GM23248 (cell line): ENCODE measurements at regions not wholly inside any gene's neighbourhood (a gene's known extent, or its start where the extent isn't known, plus 50 kb on each side); places are given as distances from the start of the nearest gene placed in this dataset.

Experiments
- EZH2 ChIP-seq: fragments of 200-600 bp; sonication (generic); IDR thresholded peaks from 2 replicates; pipeline ENCODE4 v1.6.1; 2018; ENCODE audit warnings: antibody characterized with exemption, mild to moderate bottlenecking; ENCODE audit not compliant: insufficient read depth, poor library complexity, severe bottlenecking
- EZH2phosphoT487 ChIP-seq: fragments of 200-600 bp; sonication (generic); IDR thresholded peaks from 2 replicates; pipeline ENCODE4 v1.6.1; 2018; ENCODE audit warnings: antibody characterized with exemption, moderate library complexity, mild to moderate bottlenecking, low read depth; ENCODE audit not compliant: insufficient read depth

GRCh38 chr2:106988361-106988760 lies 102.4 kb upstream of the ST6GAL2 start:
- TF ChIP-seq EZH2 (no peak), EZH2phosphoT487 (no peak)
